ENCODE measurements at regions not wholly inside any gene's neighbourhood (a gene's known extent, or its start where the extent isn't known, plus 50 kb on each side); places are given as distances from the start of the nearest gene placed in this dataset.

GRCh38 chr1:80962564-80962963, 838.2 kb upstream of the ADGRL2 start:
- no peak for TF ChIP-seq CTCF (IDR thresholded peaks at IDR 0.05)
- intact Hi-C loops (cut with DNase I, micrococcal nuclease), result no loop called here
- Histone ChIP-seq H3K36me3 (ENCODE audit: insufficient read depth, low read length) (no peaks in the 10 kb centered on the region), H3K9me3 (ENCODE audit: control insufficient read depth in 1 of 2, insufficient read depth in 1 of 2, low read length in 2 of 2) (peaks cover 0 to 3% of the 10 kb centered on the region in 2 experiments), H3K4me3 (ENCODE audit: low read length) (no peak overlapping the region), H3K4me1 (ENCODE audit: insufficient read depth, low read length) (no peaks in the 10 kb centered on the region), H3K27me3 (ENCODE audit: control insufficient read depth in 1 of 2, insufficient read depth in 2 of 2, low read length in 2 of 2) (no peaks in the 10 kb centered on the region), H3K27ac (ENCODE audit: low read depth in 1 of 2, low read length in 2 of 2) (no peak overlapping the region)
- peaks cover 3% of the 10 kb centered on the region for H3K9me3 Mint-ChIP-seq
- no peaks in the 10 kb centered on the region for H3K27me3 Mint-ChIP-seq
- H3K4me1 Mint-ChIP-seq (ENCODE audit: low read depth), result no peaks in the 10 kb centered on the region
- ATAC-seq (ENCODE audit: poor library complexity), result no peak
- DNase-seq, result no peak
- no peak overlapping the region for H3K4me3 Mint-ChIP-seq
- H3K27ac Mint-ChIP-seq, result no peak overlapping the region
- ChIA-PET CTCF (no interaction called here), POLR2A (no interaction called here)
- no peaks in the 10 kb centered on the region for H3K36me3 Mint-ChIP-seq (ENCODE audit: low read depth)

- Mint-ChIP-seq H3K4me1 (ENCODE audit: low read depth) (no peaks in the 10 kb centered on the region), H3K9me3 (peaks cover 5% of the 10 kb centered on the region), H3K27ac (no peak overlapping the region), H3K27me3 (no peaks in the 10 kb centered on the region), H3K4me3 (no peak overlapping the region), H3K36me3 (ENCODE audit: low read depth) (no peaks in the 10 kb centered on the region)
- ChIA-PET POLR2A (no interaction called here), CTCF (no interaction called here)
- TF ChIP-seq CTCF (IDR thresholded peaks at IDR 0.05), result no peak
- no peaks in the 10 kb centered on the region for H3K36me3 ChIP-seq (ENCODE audit: insufficient read depth, low read length)
- H3K27me3 ChIP-seq (ENCODE audit: control insufficient read depth in 1 of 2, insufficient read depth in 2 of 2, low read length in 2 of 2), result no peaks in the 10 kb centered on the region
- H3K9me3 ChIP-seq (ENCODE audit: control insufficient read depth in 1 of 2, insufficient read depth in 1 of 2, low read length in 2 of 2), result peaks cover 0 to 3% of the 10 kb centered on the region in 2 experiments
- no peak overlapping the region for H3K4me3 ChIP-seq (ENCODE audit: low read length)
- no peaks in the 10 kb centered on the region for H3K4me1 ChIP-seq (ENCODE audit: insufficient read depth, low read length)
- ATAC-seq (ENCODE audit: poor library complexity) (no peak), DNase-seq (no peak)
- intact Hi-C loops (cut with DNase I, micrococcal nuclease), result no loop called here
- no peak overlapping the region for H3K27ac ChIP-seq (ENCODE audit: low read depth in 1 of 2, low read length in 2 of 2)
These were observed 839.1 kb upstream of the ADGRL2 start for GRCh38 chr1:80961464-80962190.

GRCh38 chr1:80933346-80933745, 867.4 kb upstream of the ADGRL2 start:
- ChIA-PET POLR2A (no interaction called here), CTCF (no interaction called here)
- H3K4me3 Mint-ChIP-seq, result no peak overlapping the region
- H3K4me1 ChIP-seq (ENCODE audit: insufficient read depth, low read length), result no peaks in the 10 kb centered on the region
- no peak for DNase-seq
- H3K36me3 ChIP-seq (ENCODE audit: insufficient read depth, low read length), result no peaks in the 10 kb centered on the region
- ATAC-seq (ENCODE audit: poor library complexity), result no peak
- intact Hi-C loops (cut with DNase I, micrococcal nuclease), result no loop called here
- no peak overlapping the region for H3K27ac ChIP-seq (ENCODE audit: low read depth in 1 of 2, low read length in 2 of 2)
- no peak for TF ChIP-seq CTCF (IDR thresholded peaks at IDR 0.05)
- no peaks in the 10 kb centered on the region for H3K27me3 Mint-ChIP-seq
- H3K27me3 ChIP-seq (ENCODE audit: control insufficient read depth in 1 of 2, insufficient read depth in 2 of 2, low read length in 2 of 2), result no peaks in the 10 kb centered on the region
- H3K4me1 Mint-ChIP-seq (ENCODE audit: low read depth), result no peaks in the 10 kb centered on the region
- no peaks in the 10 kb centered on the region for H3K36me3 Mint-ChIP-seq (ENCODE audit: low read depth)
- H3K9me3 ChIP-seq (ENCODE audit: control insufficient read depth in 1 of 2, insufficient read depth in 1 of 2, low read length in 2 of 2), result peaks cover 0 to 15% of the 10 kb centered on the region in 2 experiments
- no peak overlapping the region for H3K4me3 ChIP-seq (ENCODE audit: low read length)
- peaks cover 10% of the 10 kb centered on the region for H3K9me3 Mint-ChIP-seq
- no peak overlapping the region for H3K27ac Mint-ChIP-seq
